ENCODE measurements at regions not wholly inside any gene's neighbourhood (a gene's known extent, or its start where the extent isn't known, plus 50 kb on each side); places are given as distances from the start of the nearest gene placed in this dataset.

DNA sequence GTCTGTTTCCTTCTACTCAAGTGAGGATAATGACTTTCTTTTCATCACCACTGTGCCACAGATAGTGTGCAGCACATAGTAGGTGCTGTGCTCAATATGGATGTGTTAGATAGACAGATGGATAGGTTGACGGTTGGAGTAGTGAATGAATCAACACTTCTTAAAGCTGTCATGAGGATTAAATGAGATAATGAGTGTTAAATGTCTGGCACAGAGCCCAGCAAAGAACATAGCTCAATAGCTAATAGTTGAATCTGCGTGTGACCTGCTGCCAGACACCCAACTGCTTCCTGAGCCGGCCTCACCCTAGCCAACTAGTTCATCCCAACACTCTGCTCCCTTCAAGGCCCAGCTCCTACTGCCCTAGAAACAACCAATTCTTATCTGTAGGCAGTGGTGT, 67.7 kb upstream of the PJA1 start:
- TF ChIP-seq, protein P1, sequence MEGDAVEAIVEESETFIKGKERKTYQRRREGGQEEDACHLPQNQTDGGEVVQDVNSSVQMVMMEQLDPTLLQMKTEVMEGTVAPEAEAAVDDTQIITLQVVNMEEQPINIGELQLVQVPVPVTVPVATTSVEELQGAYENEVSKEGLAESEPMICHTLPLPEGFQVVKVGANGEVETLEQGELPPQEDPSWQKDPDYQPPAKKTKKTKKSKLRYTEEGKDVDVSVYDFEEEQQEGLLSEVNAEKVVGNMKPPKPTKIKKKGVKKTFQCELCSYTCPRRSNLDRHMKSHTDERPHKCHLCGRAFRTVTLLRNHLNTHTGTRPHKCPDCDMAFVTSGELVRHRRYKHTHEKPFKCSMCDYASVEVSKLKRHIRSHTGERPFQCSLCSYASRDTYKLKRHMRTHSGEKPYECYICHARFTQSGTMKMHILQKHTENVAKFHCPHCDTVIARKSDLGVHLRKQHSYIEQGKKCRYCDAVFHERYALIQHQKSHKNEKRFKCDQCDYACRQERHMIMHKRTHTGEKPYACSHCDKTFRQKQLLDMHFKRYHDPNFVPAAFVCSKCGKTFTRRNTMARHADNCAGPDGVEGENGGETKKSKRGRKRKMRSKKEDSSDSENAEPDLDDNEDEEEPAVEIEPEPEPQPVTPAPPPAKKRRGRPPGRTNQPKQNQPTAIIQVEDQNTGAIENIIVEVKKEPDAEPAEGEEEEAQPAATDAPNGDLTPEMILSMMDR (IDR thresholded peaks at IDR 0.05) = no peak
- TF ChIP-seq EP300 (IDR thresholded peaks at IDR 0.05) = no peak

All from upper lobe of left lung (tissue), 4 donors.